NCI-H1436 (cell line): ENCODE measurements at regions not wholly inside any gene's neighbourhood (a gene's known extent, or its start where the extent isn't known, plus 50 kb on each side); places are given as distances from the start of the nearest gene placed in this dataset.
"Not testable (repeated sequence)": the region's sequence is repeated elsewhere in the genome, so short reads cannot be mapped to it uniquely, and the experiment has no call there.

Experiments
- DNase-seq: peaks from one replicate; lab custom pipeline; 2025; lab: John Stamatoyannopoulos, UW

GRCh38 chr10:56298941-56299340 lies 62.1 kb downstream of the ZWINT start:
- DNase-seq, result no peak

DNA sequence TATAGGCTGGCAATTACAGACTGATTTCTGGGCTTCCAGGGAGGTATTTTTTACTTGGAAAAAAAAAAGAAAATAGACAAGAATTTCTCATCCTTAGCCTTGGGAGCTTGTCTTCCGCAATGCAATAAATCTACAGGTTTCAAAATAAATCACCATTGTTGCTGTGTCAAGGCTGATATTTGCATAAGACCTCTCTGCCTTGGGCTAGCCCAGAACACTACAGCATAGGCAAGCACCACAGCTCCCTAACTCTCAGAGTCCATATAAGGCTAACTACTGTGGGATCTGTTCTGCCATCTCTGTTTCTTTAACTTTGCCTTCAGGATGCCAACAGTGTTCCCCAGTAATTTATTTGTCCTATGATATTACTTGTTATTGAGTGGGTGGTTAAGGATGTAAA lies 64.4 kb downstream of the ZWINT start:
- DNase-seq, result no peak

- no peak for DNase-seq
Measured at GRCh38 chr10:56288403-56288802, 72.7 kb downstream of the ZWINT start.

DNA sequence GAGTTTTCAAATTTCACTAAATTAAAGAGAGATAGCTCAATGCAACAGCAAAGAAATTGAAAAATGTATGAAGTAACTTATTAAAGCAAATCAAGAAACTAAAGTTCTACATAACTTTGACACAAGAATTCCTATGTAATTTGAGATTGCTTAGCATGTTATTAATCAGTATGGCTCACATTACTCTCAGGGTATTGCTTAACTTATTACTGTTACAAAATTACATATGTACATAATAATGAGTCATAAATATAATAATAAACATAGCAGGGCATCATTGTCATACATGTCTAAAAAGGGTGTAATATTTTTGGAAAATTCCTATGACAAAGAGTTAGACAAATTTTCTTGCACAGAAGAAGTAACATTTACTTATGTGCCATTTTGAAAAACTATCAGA lies 75.0 kb downstream of the ZWINT start:
- no peak for DNase-seq

DNA sequence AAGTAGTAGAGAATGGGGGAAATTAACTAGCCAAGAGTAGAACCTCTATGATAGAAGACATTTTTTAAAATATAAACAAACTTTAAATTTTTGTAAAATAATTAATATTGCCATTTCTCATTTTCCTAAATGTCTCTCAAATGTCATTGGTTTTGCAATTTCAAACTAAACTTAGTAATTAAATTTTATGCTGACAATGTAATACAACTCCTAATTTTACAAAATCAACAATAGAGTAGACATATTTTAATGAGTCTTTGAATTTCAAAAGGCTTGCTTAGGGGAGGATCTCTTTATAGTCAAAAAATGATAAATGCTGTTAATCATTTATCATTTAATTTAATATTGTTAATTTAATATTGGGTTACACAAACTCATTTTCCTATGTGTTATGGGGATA lies 81.8 kb downstream of the ZWINT start:
- DNase-seq, result no peak

GRCh38 chr10:56269181-56269580 lies 91.9 kb downstream of the ZWINT start:
- DNase-seq, result no peak

DNA sequence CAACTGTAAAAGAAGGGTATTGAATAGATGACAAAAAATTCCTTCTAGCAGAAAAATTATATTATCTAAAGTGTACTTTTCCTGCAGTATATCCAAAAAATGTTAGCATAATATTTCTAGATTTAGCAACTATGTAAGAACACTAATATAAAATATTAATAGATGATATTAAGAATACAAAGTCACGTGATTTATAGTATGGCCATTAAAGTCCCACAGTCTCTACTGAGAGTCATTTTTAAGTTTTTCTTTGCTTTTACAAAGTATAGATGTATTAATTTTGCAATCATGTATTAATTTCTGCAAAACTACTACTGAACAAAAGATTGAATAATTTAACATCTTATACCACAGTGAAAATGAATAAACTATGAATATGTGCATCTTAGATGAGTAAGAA lies 94.9 kb downstream of the ZWINT start:
- no peak for DNase-seq

- DNase-seq, result no peak
Measured at GRCh38 chr10:56258991-56259390, 102.1 kb downstream of the ZWINT start.

DNA sequence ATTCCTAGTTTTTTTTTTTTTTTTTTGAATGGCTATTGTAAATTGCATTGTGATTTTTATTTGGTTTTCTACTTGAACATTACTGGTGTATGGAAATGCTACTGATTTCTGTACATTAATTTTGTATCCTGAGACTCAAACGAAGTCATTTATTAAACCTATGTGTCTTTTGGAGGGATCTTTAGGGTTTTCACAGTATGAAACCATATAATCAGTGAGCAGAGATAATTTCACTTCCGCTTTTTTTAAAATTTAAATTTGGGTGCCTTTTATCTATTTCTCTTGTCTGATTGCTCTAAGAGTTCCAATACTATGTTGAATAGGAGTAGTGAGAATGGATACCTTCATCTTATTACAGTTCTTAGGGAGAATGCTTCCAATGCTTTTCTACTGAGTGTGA lies 102.7 kb downstream of the ZWINT start:
- DNase-seq, result no peak

DNA sequence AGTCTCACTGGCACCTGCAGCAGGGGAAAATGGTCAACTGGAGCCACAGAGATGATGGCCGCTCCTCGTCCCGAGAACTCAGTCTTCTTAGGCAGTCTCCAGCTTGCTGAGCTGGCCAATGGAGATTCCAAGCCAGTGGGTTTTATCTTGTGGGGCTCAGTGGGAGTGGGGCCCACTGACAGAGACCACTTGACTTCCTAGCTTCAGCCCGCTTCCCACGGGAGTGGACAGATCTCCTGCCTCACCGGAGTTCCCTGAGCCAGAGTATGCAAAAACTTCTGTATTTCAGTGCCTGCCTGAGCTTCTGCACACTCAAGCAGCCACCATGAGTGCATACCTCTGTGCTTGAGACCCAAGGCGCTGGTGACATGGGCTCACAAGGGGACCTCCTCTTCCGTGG lies 105.8 kb downstream of the ZWINT start:
- no peak for DNase-seq

DNA sequence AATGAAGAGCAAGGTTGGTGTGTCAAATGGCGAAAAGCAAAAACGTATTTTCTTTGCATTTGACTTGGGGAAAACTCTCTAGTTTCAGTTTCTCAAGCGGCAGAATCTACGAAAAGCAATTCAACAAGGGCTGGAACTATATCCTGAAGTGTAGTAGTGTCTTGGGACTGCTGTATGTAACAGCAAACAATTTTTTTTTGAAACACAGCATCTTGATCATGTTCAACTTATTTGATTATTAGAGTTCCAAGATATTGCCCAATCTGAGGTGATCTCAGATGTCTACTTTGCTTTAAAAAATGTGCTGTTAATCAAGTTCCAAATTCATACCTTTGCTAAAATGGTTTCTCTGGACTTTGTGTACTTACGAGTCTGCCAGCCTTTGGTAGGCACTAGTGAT lies 120.6 kb downstream of the ZWINT start:
- DNase-seq, result no peak

GRCh38 chr10:56231436-56231835 lies 129.6 kb downstream of the ZWINT start:
- no peak for DNase-seq

DNA sequence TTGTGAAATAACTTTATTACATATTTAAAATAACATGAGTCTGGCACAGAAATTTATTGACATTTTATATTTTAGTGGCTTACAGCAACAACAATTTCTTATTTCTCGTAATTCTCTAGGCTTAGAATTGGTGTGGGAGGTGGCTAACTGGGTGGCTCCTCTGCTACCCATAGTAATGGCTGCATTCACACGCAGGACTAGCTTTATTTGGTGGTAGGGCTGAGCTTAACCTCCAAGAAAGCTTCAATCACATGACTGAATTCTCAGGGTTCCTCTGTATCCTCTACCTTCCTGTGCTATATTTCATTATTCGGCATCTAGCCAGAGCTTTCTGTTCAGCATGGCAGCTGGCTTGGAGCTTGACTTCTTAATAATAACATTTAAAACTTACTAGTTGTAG lies 138.8 kb downstream of the ZWINT start:
- DNase-seq, result no peak

DNA sequence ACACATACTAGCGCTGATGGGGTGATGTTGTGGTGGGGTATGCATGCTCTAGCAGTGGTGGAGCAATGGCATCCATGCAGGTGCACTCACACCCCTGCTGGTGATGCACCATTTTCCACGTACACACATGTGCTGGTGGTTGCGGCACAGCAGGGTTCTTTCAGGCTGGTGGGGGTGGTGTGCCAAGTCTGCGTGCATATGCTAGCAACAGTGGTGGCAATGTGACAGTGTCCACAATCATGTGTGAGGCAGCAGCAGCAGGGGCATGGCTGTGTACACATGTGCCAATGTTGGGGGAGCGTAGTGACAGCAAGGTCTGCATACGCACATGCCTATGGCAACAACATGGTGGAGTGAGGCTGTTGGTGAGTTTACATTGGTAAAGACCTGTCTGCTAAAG lies 148.1 kb downstream of the ZWINT start:
- no peak for DNase-seq

- DNase-seq, result no peak
Measured at GRCh38 chr10:56181607-56182006, 179.5 kb downstream of the ZWINT start.

DNA sequence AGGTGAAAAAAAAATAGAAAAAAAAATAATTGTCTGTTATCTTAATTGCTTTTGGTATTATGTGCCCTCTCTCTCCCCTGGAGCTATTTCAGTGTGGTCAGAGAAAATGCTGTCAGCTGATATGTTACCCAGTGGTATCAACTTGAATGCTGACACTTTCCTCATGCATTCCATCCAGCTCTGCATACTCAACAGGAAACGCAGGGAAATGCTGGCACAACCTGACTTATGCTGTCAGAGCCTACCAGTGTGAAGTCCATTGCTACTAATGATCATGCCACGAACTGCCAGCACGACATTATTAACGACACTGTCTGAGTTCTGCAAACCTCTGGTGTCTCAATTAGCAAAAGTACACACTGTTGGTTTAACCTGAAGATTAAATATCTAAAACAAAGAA lies 182.8 kb downstream of the ZWINT start:
- no peak for DNase-seq

DNA sequence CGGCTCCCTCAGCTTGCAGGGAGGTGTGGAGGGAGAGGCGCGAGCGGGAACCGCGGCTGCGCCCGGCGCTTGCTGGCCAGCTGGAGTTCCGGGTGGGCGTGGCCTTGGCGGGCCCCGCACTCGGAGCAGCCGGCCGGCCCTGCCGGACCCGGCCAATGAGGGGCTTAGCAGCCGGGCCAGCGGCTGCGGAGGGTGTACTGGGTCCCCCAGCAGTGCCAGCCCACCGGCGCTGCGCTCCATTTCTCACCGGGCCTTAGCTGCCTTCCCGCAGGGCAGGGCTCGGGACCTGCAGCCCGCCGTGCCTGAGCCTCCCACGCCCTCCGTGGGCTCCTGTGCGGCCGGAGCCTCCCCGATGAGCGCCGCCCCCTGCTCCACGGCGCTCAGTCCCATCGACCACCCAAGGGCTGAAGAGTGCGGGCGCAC lies 206.0 kb downstream of the ZWINT start:
- not testable (repeated sequence) for DNase-seq

- no peak for DNase-seq
Measured at GRCh38 chr10:56146806-56147205, 214.3 kb downstream of the ZWINT start.

GRCh38 chr10:56142092-56142728 lies 218.8 kb downstream of the ZWINT start:
- DNase-seq, result no peak

- DNase-seq, result no peak
Measured at GRCh38 chr10:56139405-56139804, 221.7 kb downstream of the ZWINT start.

DNA sequence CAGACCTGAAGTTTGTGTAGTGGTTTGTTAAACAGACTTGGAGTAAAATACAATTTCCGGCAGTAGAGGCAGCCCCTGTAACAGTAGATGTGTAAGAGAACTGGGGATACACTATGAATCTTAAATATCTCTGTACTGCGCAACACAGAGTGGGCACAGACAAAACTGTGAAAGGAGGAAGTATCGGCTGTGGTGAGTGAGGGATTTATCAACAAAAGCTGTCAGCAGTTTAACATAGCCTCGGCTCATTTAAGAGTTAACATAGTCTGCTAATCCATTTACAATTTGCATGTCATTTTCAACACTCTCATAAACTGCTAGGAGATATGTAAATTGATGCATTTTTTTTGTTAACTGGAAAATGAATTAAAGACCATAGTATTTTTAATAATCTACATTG lies 225.2 kb downstream of the ZWINT start:
- no peak for DNase-seq

DNA sequence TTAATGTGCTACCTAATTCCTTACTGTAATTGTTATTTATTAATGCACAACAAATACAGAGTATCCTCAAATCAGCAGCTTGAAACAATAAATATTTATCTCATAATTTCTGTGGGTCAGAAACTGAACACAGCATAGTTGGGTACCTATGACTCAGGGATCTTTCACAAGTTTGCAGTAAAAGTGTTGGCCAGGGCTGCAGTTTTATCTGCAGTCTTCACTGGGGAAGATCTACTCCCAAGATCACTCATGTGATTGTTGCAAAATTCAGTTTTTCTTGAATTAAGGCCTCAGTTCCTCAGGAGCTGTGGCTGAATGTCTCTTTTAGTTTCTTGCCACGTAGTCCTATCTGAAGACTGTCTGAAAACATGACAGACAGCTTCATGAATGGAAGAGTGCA lies 237.8 kb downstream of the ZWINT start:
- no peak for DNase-seq

GRCh38 chr10:56116684-56117083 lies 244.4 kb downstream of the ZWINT start:
- DNase-seq, result no peak

GRCh38 chr10:56109454-56109853 lies 251.6 kb downstream of the ZWINT start:
- DNase-seq, result no peak

- no peak for DNase-seq
Measured at GRCh38 chr10:56104923-56105322, 256.1 kb downstream of the ZWINT start.
